HG02642 (cell line): ENCODE measurements at regions not wholly inside any gene's neighbourhood (a gene's known extent, or its start where the extent isn't known, plus 50 kb on each side); places are given as distances from the start of the nearest gene placed in this dataset.

Experiments used
- ATAC-seq: cut with Tn5 transposase; IDR thresholded peaks from one replicate; pipeline ENCODE4 v1.9.1; 2021; ENCODE audit warnings: mild to moderate bottlenecking; ENCODE audit not compliant: unreplicated experiment, poor library complexity

GRCh38 chr3:28863186-28863585 lies 417.7 kb upstream of the RBMS3 start:
- no peak for ATAC-seq

GRCh38 chr3:28867836-28868235 lies 413.0 kb upstream of the RBMS3 start:
- ATAC-seq, result no peak

GRCh38 chr3:28868897-28869296 lies 412.0 kb upstream of the RBMS3 start:
- no peak for ATAC-seq

- ATAC-seq, result no peak
These were observed 403.0 kb upstream of the RBMS3 start for GRCh38 chr3:28877912-28878311.

GRCh38 chr3:28890373-28890772 lies 390.5 kb upstream of the RBMS3 start:
- no peak for ATAC-seq

GRCh38 chr3:28891485-28891884 lies 389.4 kb upstream of the RBMS3 start:
- no peak for ATAC-seq

- no peak for ATAC-seq
These were observed 380.6 kb upstream of the RBMS3 start for GRCh38 chr3:28900301-28900700.

GRCh38 chr3:28901018-28901417 lies 379.9 kb upstream of the RBMS3 start:
- ATAC-seq, result no peak

- ATAC-seq, result no peak
These were observed 377.7 kb upstream of the RBMS3 start for GRCh38 chr3:28903171-28903601.

- no peak for ATAC-seq
These were observed 375.1 kb upstream of the RBMS3 start for GRCh38 chr3:28905798-28906197.

- ATAC-seq, result no peak
These were observed 374.1 kb upstream of the RBMS3 start for GRCh38 chr3:28906561-28907310.

- no peak for ATAC-seq
These were observed 373.3 kb upstream of the RBMS3 start for GRCh38 chr3:28907616-28908015.

- no peak for ATAC-seq
These were observed 368.6 kb upstream of the RBMS3 start for GRCh38 chr3:28912120-28912885.

- ATAC-seq, result no peak
These were observed 364.9 kb upstream of the RBMS3 start for GRCh38 chr3:28915741-28916500.

GRCh38 chr3:28916713-28917499 lies 364.0 kb upstream of the RBMS3 start:
- ATAC-seq, result peak; percentile 81

- no peak for ATAC-seq
These were observed 362.9 kb upstream of the RBMS3 start for GRCh38 chr3:28917895-28918475.

GRCh38 chr3:28922376-28922775 lies 358.5 kb upstream of the RBMS3 start:
- ATAC-seq, result no peak

GRCh38 chr3:28923994-28924393 lies 356.9 kb upstream of the RBMS3 start:
- ATAC-seq, result no peak

- ATAC-seq, result no peak
These were observed 356.0 kb upstream of the RBMS3 start for GRCh38 chr3:28924744-28925360.
